ENCODE measurements at regions not wholly inside any gene's neighbourhood (a gene's known extent, or its start where the extent isn't known, plus 50 kb on each side); places are given as distances from the start of the nearest gene placed in this dataset.

DNA sequence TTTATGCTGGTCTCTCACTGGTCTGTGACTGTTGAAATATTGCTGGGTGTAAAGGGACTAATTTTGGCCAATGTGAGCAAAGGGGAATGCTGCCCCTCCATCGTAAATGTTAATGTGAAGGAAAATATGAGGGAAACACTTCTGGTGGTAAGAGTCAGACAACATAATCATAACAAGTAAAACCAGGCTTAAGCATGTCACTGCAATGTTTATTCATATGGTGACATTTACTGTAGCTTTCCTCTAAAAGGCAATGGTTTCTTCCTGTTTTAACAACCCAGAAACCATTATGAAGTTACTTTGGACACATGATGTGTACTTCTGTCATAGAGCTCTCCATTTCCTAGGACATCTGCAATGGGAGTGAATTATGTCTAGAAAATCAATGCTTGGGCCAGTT, 358.0 kb downstream of the LMO4 start:
- TF ChIP-seq, protein P1, sequence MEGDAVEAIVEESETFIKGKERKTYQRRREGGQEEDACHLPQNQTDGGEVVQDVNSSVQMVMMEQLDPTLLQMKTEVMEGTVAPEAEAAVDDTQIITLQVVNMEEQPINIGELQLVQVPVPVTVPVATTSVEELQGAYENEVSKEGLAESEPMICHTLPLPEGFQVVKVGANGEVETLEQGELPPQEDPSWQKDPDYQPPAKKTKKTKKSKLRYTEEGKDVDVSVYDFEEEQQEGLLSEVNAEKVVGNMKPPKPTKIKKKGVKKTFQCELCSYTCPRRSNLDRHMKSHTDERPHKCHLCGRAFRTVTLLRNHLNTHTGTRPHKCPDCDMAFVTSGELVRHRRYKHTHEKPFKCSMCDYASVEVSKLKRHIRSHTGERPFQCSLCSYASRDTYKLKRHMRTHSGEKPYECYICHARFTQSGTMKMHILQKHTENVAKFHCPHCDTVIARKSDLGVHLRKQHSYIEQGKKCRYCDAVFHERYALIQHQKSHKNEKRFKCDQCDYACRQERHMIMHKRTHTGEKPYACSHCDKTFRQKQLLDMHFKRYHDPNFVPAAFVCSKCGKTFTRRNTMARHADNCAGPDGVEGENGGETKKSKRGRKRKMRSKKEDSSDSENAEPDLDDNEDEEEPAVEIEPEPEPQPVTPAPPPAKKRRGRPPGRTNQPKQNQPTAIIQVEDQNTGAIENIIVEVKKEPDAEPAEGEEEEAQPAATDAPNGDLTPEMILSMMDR (IDR thresholded peaks at IDR 0.05) = no peak
- no peak for TF ChIP-seq POLR2A (IDR thresholded peaks at IDR 0.05)
